GM18511 (cell line): ENCODE measurements at regions not wholly inside any gene's neighbourhood (a gene's known extent, or its start where the extent isn't known, plus 50 kb on each side); places are given as distances from the start of the nearest gene placed in this dataset.
"Not testable (repeated sequence)": the region's sequence is repeated elsewhere in the genome, so short reads cannot be mapped to it uniquely, and the experiment has no call there.

Experiments
- ATAC-seq: cut with Tn5 transposase; IDR thresholded peaks from one replicate; pipeline ENCODE4 v1.9.1; 2021; ENCODE audit warnings: mild to moderate bottlenecking, moderate library complexity; ENCODE audit not compliant: unreplicated experiment

DNA sequence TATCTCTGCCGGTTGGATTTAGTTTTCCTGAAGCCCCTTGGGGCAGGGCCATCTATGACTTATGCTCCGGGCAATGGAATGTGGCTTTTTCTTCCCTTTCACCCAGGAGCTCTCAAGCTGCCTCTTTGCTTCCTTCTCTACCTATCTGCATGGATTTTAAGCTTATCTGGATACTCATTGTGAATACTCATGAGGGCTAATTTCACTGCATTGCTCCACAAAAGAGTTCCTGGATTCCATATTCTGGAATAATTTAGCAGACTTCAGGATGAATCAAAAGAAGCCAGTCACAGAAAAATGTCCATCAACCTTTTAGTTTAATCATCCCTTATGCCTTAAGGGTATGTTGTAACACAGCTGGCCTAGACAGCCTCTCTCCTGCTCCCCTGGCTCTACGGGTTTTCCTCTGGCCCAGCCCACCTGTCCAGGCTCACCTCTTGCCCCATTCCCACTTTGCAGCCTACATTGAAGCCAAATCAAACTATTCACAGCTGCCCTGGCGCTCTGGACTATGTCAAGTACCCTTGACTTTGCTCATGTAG lies 122.8 kb upstream of the RMDN2 start:
- ATAC-seq, result no peak

DNA sequence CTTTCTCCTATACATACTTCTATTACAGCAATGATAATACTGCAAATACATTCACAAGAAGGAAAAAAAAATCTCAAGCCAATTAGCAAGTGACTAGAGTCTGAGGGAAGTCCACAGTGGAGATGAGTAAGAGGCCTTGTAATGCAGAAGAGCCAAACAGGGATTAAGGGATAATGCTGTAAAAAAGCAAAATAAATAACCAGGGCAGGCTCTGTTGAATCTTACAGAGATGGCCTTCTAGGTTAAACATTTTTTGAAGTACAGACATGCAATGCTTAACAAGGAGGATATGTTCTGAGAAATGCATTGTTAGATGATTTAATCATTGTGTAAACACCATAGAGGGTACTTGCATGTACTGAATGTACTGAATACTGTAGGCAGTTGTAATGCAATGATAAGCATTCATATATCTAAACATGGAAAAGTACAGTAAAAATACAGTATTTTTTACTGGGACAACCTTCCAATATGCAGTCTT lies 122.1 kb upstream of the RMDN2 start:
- no peak for ATAC-seq

DNA sequence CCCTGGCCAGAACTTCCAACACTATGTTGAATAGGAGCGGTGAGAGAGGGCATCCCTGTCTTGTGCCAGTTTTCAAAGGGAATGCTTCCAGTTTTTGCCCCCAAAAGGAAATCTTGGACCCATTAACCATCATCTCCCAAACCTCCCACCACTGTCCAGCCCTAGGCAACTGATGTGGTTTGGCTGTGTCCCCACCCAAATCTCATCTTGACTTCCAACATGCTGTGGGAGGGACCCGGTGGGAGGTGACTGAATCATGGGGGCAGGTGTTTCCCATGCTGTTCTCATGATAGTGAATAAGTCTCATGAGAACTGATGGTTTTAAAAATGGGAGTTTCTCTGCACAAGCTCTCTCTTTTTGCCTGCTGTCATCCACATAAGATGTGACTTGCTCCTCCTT lies 119.1 kb upstream of the RMDN2 start:
- not testable (repeated sequence) for ATAC-seq

DNA sequence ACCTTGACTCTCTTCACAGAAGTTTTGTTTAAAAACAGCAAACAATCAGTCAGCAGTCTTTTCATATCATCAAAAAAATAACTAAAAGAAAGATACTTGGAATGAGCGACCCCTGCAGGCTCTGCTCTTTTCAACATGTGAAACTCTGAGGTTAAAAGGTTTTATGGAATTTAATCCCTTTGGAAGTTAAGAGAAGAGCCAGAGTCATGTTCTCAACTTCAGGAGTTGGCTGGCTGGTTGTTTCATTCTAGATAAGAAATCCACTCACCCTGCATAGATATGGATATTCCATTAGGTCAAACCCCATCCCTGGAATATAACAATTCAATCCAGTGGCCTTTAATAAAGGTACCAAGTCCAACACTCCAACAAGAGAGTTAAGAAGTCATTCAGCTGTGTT lies 115.6 kb upstream of the RMDN2 start:
- ATAC-seq, result no peak

DNA sequence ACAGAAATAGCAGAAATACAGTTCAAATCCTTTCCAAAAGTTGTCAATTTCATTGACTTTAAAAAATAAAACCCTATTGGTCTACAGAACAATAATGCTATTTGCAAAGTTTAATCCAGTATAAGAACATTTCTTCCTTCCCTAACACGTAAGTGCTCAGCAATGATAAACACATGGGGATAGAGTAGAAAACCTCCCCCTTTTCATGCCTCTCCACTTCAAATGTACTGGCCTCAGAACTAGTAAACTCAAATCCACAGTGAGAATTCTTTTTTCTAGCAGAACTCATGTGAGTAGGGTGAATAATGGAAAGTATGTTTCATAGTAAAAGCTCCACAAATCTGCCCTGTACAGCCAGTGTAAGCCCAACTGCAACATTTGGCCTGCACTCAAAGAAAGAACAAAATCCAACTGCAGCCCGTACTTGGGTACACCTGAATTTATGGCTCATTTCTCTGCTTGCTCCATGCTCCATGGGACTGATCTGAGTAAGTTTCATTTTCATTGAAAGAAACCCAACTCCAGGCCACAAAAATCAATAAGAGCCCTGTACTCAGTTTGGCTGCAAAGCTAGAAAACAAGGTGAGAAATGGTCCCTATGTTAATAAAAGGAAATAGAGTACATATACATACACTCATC lies 115.0 kb upstream of the RMDN2 start:
- ATAC-seq, result no peak

DNA sequence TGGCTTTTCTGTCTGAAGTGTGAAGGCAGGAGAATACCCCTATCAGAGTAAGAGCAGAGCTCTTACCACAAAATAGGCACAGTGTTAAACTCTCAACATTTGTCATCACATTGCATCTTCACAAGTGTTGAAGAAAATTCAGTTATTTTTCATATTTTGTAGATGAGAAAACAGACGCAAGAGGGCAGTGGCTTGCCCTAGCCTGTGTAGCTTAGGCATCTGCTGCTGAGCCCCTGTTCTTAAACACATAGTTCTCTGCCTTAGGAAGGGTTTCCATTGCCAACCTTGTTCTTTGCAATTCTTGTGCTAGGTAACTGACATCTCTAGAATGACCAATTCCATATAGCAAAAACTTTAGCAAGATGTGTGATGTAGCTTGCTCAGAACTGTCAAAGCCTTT lies 112.7 kb upstream of the RMDN2 start:
- ATAC-seq, result no peak

DNA sequence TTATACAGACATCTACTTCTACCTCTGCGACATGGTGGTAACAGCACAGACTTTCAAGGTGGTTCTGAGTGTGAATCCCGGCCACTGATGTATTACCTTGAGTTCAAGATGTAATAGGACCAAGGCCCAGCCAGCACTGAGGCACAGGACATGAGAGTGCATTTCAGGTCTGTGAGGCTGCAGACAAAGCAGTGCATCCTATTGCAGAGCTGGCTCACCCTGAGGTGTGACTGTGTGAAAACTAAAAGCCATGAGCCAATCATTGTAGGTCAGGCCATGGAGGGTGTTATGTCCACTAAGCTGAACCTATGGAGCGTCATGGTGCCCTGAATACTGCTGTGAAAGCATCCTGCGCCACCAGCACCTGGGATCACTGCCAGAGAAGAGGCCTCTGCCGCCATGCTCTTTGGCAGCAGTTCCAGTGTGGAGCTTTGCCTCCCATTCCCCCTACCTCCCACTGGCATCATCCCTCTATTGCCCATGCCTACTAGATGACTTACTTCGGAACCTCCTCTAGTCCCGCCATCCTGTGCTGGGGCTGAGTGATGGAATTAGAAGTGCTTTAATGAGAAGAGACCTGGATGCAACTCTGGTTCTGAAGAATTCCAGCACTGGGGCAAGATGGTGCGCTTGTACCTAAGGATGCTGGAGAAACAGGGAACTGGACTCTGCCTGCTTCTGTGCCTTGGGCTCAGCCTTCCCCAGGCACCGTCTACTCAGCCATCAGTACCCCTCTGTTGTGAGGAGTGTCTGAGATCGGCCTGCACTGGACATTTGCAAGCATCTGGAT lies 112.0 kb upstream of the RMDN2 start:
- no peak for ATAC-seq

DNA sequence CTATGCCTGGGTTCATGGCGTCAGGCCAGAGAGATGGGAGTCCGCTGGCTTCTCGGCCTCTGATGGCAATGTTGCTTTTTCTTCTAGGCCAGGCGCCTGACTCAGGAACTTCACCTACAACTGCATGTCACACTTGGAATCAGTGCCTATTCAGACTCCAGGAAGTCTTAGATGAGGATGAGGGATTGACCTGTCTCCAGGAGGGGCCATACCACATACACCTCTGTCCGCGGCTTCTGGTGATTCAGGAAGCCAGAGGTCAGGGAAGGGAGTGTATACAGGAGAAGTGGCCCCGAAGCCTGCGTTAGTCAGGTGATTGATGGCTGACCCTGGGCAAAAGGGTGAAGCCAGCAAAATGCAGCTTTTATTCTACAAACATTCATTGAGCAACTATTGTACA lies 109.1 kb upstream of the RMDN2 start:
- no peak for ATAC-seq

DNA sequence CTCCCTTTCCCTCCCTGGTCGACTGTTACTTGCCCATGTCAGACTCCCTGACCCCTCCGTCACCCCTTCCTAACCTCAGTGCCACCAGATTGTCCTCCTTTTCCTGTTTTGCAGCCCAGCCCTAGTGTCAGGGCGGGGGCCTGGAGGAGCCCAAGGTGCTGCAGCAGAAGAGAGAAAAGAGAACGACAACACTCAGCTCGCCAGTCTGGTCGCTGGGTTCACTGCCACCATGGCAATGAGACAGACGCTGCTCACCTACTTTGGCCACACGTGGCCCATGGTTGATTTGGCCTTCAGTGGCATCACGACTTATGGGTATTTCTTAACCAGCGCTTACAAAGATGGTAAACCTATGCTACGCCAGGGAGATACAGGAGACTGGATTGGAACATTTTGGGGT lies 108.4 kb upstream of the RMDN2 start:
- ATAC-seq, result no peak

DNA sequence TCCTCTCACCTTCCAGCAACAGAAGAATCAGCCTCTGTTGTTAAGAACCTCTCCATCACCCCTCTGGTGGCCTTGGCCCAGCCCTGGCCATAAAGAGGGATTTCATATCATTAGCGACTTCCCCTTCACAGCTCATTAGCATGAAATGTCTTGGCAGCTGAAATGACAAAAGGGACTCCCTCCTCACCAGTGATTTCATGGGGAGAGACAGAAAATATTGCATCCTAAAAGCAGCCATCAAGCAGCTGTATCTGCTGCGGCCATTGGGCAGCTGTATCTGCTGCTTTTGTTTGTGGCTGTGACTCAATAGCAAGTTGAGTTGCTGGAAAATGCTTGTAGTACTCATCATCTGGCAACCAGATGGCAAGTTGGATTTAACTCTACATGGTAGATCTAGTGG lies 105.9 kb upstream of the RMDN2 start:
- no peak for ATAC-seq

DNA sequence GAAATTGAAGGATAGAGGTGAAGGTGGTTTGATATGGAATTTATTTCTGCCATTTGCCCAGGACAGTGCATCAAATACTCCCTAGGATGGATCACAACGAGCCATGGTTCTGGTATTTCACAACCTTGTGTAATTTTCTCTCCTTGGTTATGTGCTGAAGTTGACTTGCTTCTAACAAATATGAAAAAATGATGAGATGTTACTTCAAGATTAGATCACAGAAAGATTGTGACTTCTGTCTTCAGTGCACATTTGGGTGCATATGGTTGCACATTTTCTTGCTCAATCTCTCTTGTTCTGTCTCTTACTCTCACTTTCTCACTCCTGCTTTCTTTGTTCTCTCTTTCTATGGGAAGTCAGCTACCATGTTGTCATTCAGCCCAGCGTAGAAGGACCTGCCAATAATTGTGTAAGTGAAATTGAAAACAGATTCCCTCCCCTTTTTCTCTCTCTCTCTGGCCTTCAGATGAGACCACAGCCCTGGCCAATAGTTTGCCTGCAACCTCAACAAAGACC lies 104.6 kb upstream of the RMDN2 start:
- no peak for ATAC-seq

DNA sequence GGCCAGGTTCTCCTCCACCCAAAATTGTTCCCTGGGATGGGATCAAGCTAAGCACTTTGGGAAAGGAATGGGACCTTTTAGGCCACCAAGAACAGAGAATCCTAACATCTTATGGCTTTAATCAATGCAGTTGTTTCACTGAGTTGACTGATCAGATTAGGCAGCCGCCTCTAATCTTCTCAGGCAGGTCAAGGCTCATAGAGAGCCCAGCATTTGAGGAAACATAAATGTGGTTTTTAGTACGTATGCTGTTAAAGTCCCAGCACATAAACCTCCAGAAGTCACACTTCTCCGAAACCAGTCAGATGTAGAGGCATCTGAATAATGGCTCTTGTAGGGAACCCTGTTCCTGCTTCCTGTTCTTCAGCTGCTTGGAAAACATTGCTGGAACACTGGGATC lies 99.5 kb upstream of the RMDN2 start:
- no peak for ATAC-seq

DNA sequence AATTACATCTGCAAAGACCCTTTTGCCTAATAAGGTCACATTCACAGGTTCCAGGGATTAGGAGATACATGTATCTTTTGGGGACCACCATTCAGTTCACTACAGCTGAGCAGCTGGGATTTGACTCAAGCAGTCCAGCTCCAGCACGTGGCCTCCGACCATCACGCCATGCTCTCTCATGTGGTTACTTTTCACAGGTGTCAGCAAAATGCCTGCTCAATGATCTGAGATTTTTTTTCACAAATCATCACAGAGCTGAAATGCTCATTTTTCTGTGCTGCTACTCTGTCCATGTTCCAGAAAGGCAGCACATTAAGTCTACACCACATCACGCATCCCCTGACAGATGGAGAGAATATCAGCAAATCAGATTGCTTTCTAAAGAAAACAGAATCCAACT lies 98.5 kb upstream of the RMDN2 start:
- ATAC-seq, result no peak

DNA sequence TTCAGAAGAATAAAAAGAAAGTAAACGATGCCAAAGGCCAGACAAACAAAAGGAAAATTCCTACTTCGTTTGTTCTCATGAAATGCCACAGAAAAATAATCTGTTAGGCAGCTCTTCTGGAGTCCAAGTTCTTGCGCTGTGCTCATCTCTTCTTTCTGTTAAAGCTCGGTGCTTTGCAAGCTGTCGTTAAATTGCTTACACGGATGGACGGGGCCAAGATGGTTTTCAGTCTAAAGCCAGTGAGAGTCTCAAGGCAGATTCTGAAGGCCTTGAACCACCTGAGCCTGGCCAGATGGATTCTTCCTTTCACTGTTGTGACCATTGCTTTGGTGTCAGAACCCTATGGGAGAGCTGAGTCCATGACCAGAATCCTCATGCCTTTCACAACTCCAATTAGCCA lies 97.6 kb upstream of the RMDN2 start:
- no peak for ATAC-seq

DNA sequence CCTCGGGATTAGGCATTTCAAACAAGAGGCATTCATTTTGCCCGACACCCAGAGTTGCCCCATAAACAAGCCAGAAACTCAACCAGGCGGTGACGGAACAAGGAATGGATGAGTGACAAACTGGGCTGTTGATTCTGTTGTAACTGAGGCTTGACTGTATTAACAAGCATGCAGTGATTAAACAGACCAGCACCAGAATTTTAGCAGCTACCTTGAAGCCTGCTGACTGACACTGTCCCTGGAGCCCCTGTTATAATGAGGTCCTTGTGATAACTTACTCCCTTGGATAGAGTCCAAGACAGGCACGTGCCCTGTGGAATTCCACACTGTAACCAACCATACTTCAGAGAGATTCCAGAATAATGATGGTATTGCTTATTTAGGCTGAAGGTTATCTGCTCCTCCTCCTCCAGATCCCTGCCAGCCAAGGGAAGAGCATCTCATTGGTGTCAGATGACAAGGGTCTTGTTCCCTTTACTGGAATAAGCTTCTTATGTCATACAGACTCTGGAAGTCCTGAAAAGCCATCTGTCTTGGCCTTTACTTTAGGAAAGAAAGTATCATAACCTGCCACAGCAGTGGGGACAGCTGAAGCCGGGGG lies 97.1 kb upstream of the RMDN2 start:
- no peak for ATAC-seq

DNA sequence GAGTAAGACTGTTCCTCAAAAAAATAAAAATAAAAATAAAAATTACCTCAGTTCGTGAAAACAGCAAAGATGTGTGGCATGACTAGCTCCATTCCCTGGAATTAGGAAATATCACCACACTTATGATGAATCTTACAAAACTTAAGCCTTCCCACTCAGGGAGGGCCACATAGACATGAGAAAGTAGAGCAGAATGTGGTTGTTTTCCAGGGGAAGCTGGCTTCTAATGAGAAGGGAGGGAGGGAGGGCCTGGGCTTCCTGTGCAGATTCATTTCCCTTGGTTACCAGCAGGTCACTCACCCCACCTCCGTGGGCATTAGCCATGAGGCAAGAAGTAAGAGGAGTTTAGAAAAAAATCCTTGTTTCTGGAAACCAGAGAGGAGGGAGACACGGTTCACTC lies 95.9 kb upstream of the RMDN2 start:
- no peak for ATAC-seq

DNA sequence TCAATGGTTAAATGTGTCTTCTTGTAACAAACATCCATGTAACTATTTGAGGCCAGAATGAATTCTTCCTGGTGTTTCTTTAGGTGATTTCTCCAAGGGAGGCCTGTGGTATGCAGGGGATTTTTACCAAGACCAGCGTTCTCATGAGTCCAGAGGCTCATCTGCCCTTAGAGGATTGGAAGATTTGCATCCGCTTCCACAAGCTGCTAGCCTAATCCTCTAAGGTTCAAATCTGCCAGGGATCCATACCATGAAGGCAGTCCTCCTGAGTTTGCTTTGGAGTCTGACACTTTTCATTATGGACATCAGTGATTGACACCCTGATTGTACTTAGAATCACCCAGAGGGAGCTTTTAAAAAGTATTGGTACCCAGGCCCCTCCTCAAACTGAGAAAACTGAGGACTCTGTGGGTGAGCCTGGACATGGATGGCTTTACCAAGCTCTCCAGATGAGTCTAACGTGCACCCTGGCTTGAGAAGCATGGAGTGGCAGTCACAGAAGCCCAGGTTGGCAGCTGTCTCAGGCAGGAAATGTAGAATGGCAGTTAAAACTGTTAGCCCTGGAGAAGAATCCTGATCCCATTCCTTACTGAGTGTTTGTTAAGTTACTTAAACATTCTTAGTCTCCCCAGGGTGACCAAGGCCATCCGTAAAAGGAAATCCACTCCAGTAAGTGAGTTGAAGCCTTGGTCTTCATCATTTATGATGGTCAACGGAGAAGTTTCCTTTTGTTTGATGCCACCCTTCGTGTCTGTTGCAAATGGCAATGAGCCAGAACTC lies 95.3 kb upstream of the RMDN2 start:
- peak; percentile 68 for ATAC-seq

DNA sequence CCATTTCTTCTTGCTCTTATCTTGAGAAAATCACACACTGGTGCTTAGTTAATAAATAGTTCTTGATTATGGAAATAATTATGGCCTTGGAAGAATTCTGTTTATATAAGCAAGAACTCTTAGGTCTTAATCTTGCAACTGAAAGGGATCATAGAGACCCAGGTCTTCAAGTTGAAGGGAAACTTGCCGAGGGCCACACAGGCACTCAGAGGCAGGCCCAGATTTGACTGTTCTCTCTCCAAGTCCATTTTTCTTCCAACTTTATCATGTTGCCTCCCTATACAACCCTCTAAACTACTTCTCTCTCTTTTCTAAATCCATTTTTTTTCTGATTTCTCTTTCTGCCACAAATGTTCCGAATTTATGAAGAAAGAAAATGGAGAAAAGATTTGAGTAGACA lies 94.5 kb upstream of the RMDN2 start:
- no peak for ATAC-seq

DNA sequence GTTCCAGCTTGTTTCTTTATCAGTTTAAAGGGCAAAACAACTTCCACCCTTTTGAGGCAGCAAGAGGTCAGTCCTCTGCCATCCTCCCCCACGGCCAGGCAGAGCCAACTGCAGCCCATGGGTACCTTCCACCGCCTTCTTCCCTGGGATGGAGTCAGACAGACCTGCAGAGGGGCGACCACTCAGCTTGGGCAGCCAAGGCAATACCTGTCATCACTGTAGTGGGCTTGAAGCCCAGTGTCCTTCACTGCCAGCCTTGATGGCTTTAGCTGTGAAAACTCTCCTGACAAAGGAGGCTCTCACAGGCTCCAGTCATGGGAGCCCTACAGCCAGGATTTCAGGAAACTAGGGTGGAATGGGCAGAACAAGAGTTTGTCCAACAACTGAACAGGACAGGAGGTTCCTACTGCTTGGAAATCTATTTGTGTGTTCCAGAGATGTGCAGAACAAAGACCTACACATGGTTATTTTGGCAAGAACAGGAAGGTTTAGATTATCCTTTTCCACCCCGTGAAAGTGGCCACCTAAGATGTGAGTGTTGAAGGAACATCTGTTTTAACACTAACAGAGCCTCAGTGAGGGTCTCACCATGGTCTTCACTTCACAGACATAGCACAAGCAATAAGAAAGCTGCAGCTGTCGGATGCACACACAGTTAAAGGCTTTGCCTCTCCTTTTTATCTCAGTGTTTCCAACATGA lies 93.9 kb upstream of the RMDN2 start:
- no peak for ATAC-seq

DNA sequence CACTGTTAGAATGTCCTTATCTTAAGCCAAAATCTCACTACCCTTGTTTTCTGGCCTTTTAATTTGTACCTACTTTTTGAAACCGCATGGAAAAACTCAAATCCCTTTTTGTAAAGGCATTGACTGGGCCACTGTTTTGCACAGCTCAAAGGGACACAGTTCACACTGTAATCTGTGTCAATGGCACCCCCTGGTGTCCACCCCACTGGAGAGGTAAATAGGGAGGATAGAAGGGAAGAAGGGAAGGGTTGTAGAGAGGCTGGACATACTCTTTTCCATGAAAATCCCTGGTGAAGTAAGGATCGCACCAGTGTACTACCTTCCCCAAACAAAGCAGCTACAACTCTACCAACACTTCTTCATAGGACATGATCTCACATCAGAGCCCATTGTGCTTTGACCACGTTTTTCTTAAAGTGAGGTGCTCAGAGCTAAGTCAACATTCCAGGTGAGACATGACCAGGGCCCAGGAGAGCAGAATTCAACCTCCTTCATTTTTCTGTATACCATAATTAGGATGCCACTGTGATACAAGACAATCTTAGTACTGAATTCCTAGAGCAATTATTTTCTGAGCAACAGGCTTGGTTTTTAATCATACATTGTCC lies 92.4 kb upstream of the RMDN2 start:
- peak; percentile 63 for ATAC-seq
